GM23248 (cell line): ENCODE measurements at regions not wholly inside any gene's neighbourhood (a gene's known extent, or its start where the extent isn't known, plus 50 kb on each side); places are given as distances from the start of the nearest gene placed in this dataset.

Source experiments
- DNase-seq: peaks from one replicate; pipeline ENCODE4 v3.0.0-alpha.2; 2015
- H2AFZ ChIP-seq: fragments of 200-600 bp; sonication (generic); 2 replicates; pipeline ENCODE4 v1.6.1; 2016; ENCODE audit warnings: antibody characterized with exemption
- H3F3A ChIP-seq: fragments of 200-600 bp; sonication (generic); 2 replicates; pipeline ENCODE4 v1.6.1; 2016; ENCODE audit warnings: mild to moderate bottlenecking, antibody characterized with exemption, mixed run types; ENCODE audit not compliant: insufficient read depth
- H3K27ac ChIP-seq: fragments of 200-600 bp; sonication (generic); 2 replicates; pipeline ENCODE4 v1.5.1; 2016; ENCODE audit warnings: mild to moderate bottlenecking
- H3K27me3 ChIP-seq: fragments of 200-600 bp; sonication (generic); replicated peaks from 2 replicates; pipeline ENCODE4 v1.6.1; 2016; ENCODE audit warnings: mild to moderate bottlenecking; ENCODE audit not compliant: insufficient read depth
- H3K36me3 ChIP-seq: fragments of 200-600 bp; sonication (generic); 2 replicates; pipeline ENCODE4 v1.6.1; 2016; ENCODE audit warnings: low read depth, mild to moderate bottlenecking
- H3K4me1 ChIP-seq: fragments of 200-600 bp; sonication (generic); 2 replicates; pipeline ENCODE4 v1.6.1; 2016; ENCODE audit warnings: mild to moderate bottlenecking; ENCODE audit not compliant: insufficient read depth
- H3K4me2 ChIP-seq: fragments of 200-600 bp; sonication (generic); one replicate; pipeline ENCODE4 v1.6.1; 2016; ENCODE audit warnings: mild to moderate bottlenecking; ENCODE audit not compliant: unreplicated experiment
- H3K4me3 ChIP-seq: fragments of 200-600 bp; sonication (generic); 2 replicates; pipeline ENCODE4 v1.5.1; 2016; ENCODE audit warnings: mild to moderate bottlenecking
- H3K79me2 ChIP-seq: fragments of 200-600 bp; sonication (generic); 2 replicates; pipeline ENCODE4 v1.6.1; 2016; ENCODE audit warnings: mild to moderate bottlenecking; ENCODE audit not compliant: insufficient read depth
- H3K9ac ChIP-seq: fragments of 200-600 bp; sonication (generic); 2 replicates; pipeline ENCODE4 v1.6.1; 2016; ENCODE audit warnings: mild to moderate bottlenecking
- H3K9me2 ChIP-seq: fragments of 200-600 bp; sonication (generic); 2 replicates; pipeline ENCODE4 v1.6.1; 2016; ENCODE audit warnings: mixed run types, mild to moderate bottlenecking, moderate library complexity; ENCODE audit not compliant: insufficient read depth
- H3K9me3 ChIP-seq: fragments of 200-600 bp; sonication (generic); one replicate; pipeline ENCODE4 v1.6.1; 2017; ENCODE audit warnings: low read depth
- H4K20me1 ChIP-seq: fragments of 200-600 bp; sonication (generic); 2 replicates; pipeline ENCODE4 v1.6.0; 2016; ENCODE audit not compliant: insufficient read depth
- EZH2 ChIP-seq: fragments of 200-600 bp; sonication (generic); IDR thresholded peaks from 2 replicates; pipeline ENCODE4 v1.6.1; 2018; ENCODE audit warnings: antibody characterized with exemption, mild to moderate bottlenecking; ENCODE audit not compliant: insufficient read depth, poor library complexity, severe bottlenecking
- EZH2phosphoT487 ChIP-seq: fragments of 200-600 bp; sonication (generic); IDR thresholded peaks from 2 replicates; pipeline ENCODE4 v1.6.1; 2018; ENCODE audit warnings: antibody characterized with exemption, moderate library complexity, mild to moderate bottlenecking, low read depth; ENCODE audit not compliant: insufficient read depth
- WGBS, 2 experiments: methylation state at CpG; one replicate each; pipeline ENCODE4 v1.1.6; 2015 to 2017; ENCODE audit warnings: low lambda C conversion rate in 2 of 2, low coverage in 1 of 2; ENCODE audit errors: missing lambda C conversion rate in 2 of 2; 5-methylcytosine and 5-hydroxymethylcytosine counted together
- in situ Hi-C: fragments of 300-500 bp; cut with MboI; formaldehyde crosslinking; loops from 2 replicates; pipeline ENCODE4 v1.15.0; 2020

DNA sequence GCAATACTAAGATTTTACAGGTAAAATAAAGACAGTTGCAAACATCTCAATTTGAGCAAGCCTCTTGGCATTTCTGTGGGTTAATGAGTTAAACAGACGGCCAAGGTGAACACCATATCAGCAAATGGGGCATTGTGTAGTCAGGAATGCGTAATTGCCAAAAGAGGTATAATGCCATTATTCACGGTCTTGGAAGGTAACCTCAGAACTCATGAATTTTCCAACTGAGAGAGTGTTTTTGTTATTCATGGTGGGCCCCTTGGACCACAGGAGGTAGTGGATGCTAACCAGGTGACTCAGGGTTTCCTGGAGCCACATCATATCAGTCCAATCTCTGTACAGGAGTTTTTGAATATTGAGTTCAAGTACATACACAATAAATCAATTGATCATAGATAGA lies 368.0 kb upstream of the TECRL start:
- Histone ChIP-seq H3K4me1 (no peaks in the 10 kb centered on the region), H3K27ac (no peak overlapping the region), H3F3A (no peaks in the 10 kb centered on the region), H3K27me3 (no peaks in the 10 kb centered on the region), H2AFZ (no peak overlapping the region), H3K9me2 (no peaks in the 10 kb centered on the region), H3K4me3 (no peak overlapping the region), H3K36me3 (no peaks in the 10 kb centered on the region), H3K9me3 (no peaks in the 10 kb centered on the region), H3K4me2 (no peak overlapping the region), H3K9ac (no peak overlapping the region), H4K20me1 (no peaks in the 10 kb centered on the region), H3K79me2 (no peaks in the 10 kb centered on the region)
- no peak for DNase-seq
- TF ChIP-seq EZH2 (no peak), EZH2phosphoT487 (no peak)
- in situ Hi-C loops, result no loop called here
- 40 to 49% methylated on average over 3 of the region's 3 CpGs for WGBS, 2 experiments

- H4K20me1 ChIP-seq, result no peaks in the 10 kb centered on the region
- no peaks in the 10 kb centered on the region for H3K27me3 ChIP-seq
- DNase-seq, result no peak
- TF ChIP-seq EZH2phosphoT487, result no peak
- no peaks in the 10 kb centered on the region for H3K36me3 ChIP-seq
- H3K4me2 ChIP-seq, result no peak overlapping the region
- in situ Hi-C loops, result no loop called here
- H3K9me3 ChIP-seq, result no peaks in the 10 kb centered on the region
- no peaks in the 10 kb centered on the region for H3K4me1 ChIP-seq
- H3K4me3 ChIP-seq, result no peak overlapping the region
- no peak overlapping the region for H3K27ac ChIP-seq
- 62 to 77% methylated on average over 2 of the region's 2 CpGs for WGBS, 2 experiments
- no peak overlapping the region for H2AFZ ChIP-seq
- H3K79me2 ChIP-seq, result no peaks in the 10 kb centered on the region
- no peaks in the 10 kb centered on the region for H3F3A ChIP-seq
- no peaks in the 10 kb centered on the region for H3K9me2 ChIP-seq
- no peak overlapping the region for H3K9ac ChIP-seq
Measured at GRCh38 chr4:64776820-64777219, 367.6 kb upstream of the TECRL start.

- Histone ChIP-seq H3K27ac (no peak overlapping the region), H3K27me3 (no peaks in the 10 kb centered on the region), H3K4me2 (no peak overlapping the region), H4K20me1 (no peaks in the 10 kb centered on the region), H3K9me3 (no peaks in the 10 kb centered on the region), H3K9ac (no peak overlapping the region), H3K79me2 (no peaks in the 10 kb centered on the region), H3K36me3 (no peaks in the 10 kb centered on the region), H3F3A (no peaks in the 10 kb centered on the region), H3K4me3 (no peak overlapping the region), H3K4me1 (no peaks in the 10 kb centered on the region), H2AFZ (no peak overlapping the region), H3K9me2 (no peaks in the 10 kb centered on the region)
- WGBS, 2 experiments, result 51 to 66% methylated on average over 3 of the region's 3 CpGs
- TF ChIP-seq EZH2, result no peak
- no peak for TF ChIP-seq EZH2phosphoT487
- in situ Hi-C loops, result no loop called here
- no peak for DNase-seq
Measured at GRCh38 chr4:64774626-64775025, 365.4 kb upstream of the TECRL start.

DNA sequence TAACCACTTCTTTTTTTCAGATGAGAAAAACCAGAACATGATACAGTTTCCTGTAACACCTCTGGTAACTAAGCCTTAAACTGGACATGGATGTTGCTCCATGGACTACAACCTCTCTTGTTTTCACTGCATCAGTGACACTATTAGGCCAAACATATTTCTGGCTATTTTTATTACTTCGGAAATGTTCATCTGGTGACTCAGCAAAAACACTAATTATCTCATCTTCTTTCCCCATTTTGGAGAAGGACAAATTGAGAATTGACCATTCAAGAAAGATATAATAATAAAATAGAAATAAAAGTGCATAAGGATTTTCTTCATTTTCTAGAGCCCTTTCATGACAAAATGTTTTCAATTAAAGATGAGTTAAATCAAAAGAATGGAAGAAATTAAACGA lies 361.9 kb upstream of the TECRL start:
- no peak for DNase-seq
- no peaks in the 10 kb centered on the region for H3F3A ChIP-seq
- H3K9me3 ChIP-seq, result no peaks in the 10 kb centered on the region
- no peak overlapping the region for H2AFZ ChIP-seq
- no peaks in the 10 kb centered on the region for H4K20me1 ChIP-seq
- H3K27me3 ChIP-seq, result no peaks in the 10 kb centered on the region
- no peaks in the 10 kb centered on the region for H3K79me2 ChIP-seq
- no peak overlapping the region for H3K4me2 ChIP-seq
- no peak overlapping the region for H3K4me3 ChIP-seq
- no peaks in the 10 kb centered on the region for H3K36me3 ChIP-seq
- H3K9me2 ChIP-seq, result no peaks in the 10 kb centered on the region
- no peak overlapping the region for H3K9ac ChIP-seq
- in situ Hi-C loops, result no loop called here
- H3K27ac ChIP-seq, result no peak overlapping the region
- no peak for TF ChIP-seq EZH2phosphoT487
- no peak for TF ChIP-seq EZH2
- no peaks in the 10 kb centered on the region for H3K4me1 ChIP-seq
- 5 to 13% methylated on average over 2 of the region's 2 CpGs for WGBS, 2 experiments

DNA sequence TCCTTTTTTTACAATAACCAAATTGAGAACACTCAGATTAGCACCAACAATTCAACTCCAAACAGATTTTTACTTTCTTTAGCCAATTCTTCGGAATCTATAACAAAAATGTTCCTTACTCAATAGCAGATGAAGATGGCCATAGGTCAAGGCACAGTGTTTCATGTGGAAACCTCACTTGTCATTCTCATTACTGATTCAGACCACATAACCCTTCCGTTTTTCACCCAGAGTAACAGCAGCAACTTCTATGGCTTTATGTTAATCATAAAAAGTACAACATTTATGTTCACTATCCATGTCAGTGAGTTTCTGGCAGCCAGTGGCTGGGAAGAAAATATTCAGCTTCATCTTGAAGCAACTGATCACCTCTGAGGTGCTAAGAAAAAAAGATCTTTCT lies 358.3 kb upstream of the TECRL start:
- Histone ChIP-seq H3F3A (no peaks in the 10 kb centered on the region), H3K9ac (no peak overlapping the region), H3K27me3 (no peaks in the 10 kb centered on the region), H3K4me1 (no peaks in the 10 kb centered on the region), H3K4me3 (no peak overlapping the region), H3K4me2 (no peak overlapping the region), H4K20me1 (no peaks in the 10 kb centered on the region), H3K36me3 (no peaks in the 10 kb centered on the region), H2AFZ (no peak overlapping the region), H3K9me2 (no peaks in the 10 kb centered on the region), H3K79me2 (no peaks in the 10 kb centered on the region), H3K9me3 (no peaks in the 10 kb centered on the region), H3K27ac (no peak overlapping the region)
- WGBS, 2 experiments, result 10% methylated on average over 2 of the region's 2 CpGs
- TF ChIP-seq EZH2, result no peak
- in situ Hi-C loops, result no loop called here
- no peak for DNase-seq
